HG02885 (cell line): ENCODE measurements at regions not wholly inside any gene's neighbourhood (a gene's known extent, or its start where the extent isn't known, plus 50 kb on each side); places are given as distances from the start of the nearest gene placed in this dataset.
A peak's percentile ranks its signal among the peaks of the same experiment; 100 is the strongest.
"Not testable (repeated sequence)": the region's sequence is repeated elsewhere in the genome, so short reads cannot be mapped to it uniquely, and the experiment has no call there.

ENCODE experiments used
- ATAC-seq: cut with Tn5 transposase; IDR thresholded peaks from one replicate; pipeline ENCODE4 v1.9.1; 2021; ENCODE audit warnings: mild to moderate bottlenecking; ENCODE audit not compliant: unreplicated experiment, poor library complexity

GRCh38 chr16:58933186-58933585 lies 199.1 kb upstream of the GOT2 start:
- ATAC-seq, result no peak

- ATAC-seq, result no peak
These were observed 197.3 kb upstream of the GOT2 start for GRCh38 chr16:58931436-58931835.

DNA sequence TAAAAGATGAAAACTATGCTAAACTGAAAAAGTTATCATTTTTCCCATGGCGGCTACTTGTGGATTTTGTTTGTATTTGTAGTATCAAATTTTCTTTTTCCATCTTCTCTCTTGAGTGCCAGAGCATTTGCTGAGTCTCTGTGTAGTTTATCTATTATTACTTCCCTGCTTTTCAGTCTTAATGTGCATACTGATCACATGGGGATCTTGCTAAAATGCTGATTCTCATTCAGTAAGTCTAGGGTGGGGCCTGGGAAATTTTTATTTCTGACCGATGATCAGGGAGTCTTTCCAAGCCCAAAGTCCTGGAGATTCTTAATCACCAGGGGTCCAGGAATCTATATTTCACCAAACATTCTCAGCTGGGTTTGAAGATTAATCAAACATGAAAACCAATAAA lies 189.0 kb upstream of the GOT2 start:
- ATAC-seq, result no peak

DNA sequence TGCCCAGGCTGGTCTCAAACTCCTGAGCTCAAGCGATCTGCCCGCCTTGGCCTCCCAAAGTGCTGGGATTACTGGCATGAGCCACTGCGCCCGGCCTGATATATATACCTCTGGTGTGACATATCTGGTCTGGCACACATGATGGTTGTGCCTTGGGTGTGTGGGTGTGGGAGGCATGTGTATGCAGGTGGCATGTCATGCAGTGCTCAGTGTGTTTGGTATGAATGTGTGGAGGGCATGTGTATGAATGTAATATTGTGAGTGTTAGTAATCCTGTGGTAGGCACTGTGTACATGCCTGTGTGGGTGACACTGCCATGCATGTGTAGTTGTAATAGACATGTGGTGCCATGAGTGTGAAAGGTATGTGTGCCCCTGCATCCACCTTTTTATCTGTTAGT lies 179.3 kb upstream of the GOT2 start:
- no peak for ATAC-seq

DNA sequence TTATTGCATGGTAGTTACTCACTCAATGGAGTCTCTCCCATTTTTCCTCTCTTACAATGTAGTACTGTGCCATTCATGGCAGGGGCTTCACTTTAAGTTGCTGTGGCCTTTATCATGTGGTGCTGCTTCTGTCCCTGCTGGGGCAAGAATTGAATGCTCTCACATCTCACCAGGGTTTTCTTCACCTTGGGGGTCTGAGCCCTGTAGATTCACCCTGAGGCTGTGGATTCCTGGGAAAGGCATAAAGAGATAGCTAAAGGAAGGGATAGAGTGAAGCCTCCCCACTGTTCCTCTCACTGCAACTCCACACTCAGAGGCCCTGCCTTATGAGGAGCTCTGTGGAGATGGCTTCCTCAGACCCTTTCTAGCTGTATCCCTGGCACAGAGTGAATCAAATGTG lies 178.5 kb upstream of the GOT2 start:
- no peak for ATAC-seq

DNA sequence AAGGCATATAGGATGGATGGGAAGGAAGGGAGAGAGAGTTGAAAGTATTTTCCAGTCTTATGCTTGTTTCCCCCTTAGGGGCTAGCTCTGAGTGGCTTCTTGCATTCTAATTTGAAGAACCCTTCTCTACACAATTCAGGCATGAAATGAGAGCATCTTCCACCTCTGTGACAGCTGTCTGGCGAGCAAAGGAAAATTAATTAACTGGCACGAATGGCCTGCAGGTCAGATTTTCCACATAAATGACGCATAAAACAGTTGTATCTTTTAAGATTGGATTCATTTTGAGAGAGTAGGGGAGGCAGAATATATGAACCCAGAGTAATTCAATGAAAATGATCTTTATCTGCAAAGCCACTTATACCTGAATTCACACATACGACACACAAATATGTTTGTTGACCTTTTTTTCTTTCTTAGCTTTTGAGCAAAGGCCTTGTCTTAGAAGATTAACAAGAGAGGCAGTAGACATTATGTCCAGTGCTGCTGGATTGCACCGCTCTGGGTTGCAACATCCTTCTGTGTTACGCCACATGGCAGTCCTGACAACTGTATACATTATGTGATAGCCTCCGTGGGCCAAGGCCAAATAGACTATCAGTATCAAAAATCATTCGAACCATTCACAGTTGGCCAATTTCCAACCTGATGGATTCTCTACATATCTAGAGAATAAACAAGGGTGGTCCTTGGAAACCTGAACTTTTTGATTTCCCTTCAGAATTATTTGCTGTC lies 173.0 kb upstream of the GOT2 start:
- no peak for ATAC-seq

DNA sequence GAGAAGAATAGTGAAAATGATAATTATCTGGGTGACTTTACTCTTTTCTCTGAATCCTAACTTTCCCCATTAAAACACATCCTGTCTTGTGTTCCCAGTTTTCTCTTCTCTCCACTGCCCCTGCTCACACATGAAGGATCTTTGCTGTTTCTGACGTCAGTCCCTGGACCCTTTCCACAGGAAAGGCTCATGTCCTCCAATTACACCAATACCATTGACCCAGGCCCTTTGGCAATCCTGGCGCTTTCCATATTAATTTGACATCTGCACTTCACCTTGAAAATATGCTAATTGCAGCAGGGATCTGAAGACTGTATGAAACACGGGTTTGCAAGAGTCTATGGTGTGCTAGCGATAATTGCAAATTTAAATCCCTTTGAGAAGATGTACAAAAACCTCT lies 170.2 kb upstream of the GOT2 start:
- no peak for ATAC-seq

GRCh38 chr16:58889516-58889915 lies 155.4 kb upstream of the GOT2 start:
- ATAC-seq, result no peak

GRCh38 chr16:58885528-58886170 lies 151.5 kb upstream of the GOT2 start:
- peak; percentile 56 for ATAC-seq

DNA sequence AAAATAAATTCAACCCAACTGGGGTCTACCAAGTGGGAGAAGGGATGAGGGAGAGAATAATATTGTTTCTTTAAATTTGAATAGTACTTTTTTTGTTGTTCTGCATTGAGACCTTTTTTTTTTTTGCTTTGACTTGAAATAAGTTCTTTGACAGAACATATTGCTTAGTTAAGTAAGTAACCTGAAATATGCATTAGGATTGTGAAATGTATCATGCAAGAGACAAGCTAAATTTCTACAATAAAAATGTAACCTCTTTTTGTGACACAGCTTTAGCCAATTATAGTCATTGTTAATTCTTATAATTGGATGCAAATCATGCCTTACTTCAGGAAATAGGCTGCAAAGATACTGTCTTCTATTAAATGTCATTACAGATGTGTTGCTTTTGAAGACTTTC lies 150.0 kb upstream of the GOT2 start:
- ATAC-seq, result no peak

DNA sequence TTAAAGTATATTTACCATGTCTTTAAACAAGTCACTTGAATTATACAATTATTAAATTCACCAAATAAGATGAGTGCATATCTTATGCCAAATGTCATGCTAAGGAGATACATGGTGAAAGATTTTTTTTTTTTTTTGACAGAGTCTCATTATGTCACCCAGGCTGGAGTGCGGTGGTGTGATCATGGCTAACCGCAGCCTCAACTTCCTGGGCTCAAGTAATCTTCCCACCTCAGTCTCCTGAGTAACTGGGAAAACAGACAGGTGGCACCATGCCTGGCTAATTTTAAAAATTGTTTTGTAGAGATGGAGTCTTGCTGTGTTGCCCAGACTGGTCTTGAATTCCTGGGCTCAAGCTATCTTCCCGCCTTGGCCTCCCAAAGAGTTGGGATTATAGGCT lies 149.0 kb upstream of the GOT2 start:
- ATAC-seq, result no peak

GRCh38 chr16:58882292-58882691 lies 148.2 kb upstream of the GOT2 start:
- peak; percentile 98 for ATAC-seq

- not testable (repeated sequence) for ATAC-seq
These were observed 144.5 kb upstream of the GOT2 start for GRCh38 chr16:58878641-58879040.

- no peak for ATAC-seq
These were observed 132.8 kb upstream of the GOT2 start for GRCh38 chr16:58866935-58867334.

- no peak for ATAC-seq
These were observed 129.6 kb upstream of the GOT2 start for GRCh38 chr16:58863761-58864160.

- ATAC-seq, result no peak
These were observed 128.9 kb upstream of the GOT2 start for GRCh38 chr16:58863042-58863441.

DNA sequence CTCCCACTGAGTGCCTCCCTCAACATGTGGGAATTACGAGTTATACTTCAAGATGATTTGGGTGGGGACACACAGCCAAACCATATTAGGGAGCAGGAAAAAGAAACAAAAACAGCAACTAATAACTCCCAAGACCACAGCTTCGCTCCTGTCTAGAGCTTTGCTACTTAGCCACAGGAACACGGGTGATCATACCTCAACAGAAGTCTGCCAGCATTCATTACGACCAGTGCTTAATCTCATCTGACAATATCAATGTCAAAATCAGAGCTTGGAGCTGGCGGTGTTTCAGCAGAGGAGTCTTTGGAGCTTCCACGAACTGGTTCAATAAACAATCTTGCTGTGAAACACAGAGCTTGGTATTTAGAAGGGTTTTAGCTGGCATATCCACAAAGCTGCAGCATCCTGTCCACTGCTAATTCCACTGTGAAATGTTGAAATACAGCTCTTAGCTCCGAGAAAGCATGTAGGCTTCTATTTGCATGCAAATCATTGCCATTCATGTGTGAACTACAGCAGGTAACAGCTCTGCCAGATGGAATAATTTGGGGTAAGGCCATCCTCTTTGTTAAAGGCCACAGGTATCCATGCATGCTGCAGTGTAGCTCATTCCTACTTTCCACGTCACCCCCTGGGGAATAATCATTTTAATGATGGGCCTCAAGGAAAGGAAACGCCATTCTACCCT lies 128.4 kb upstream of the GOT2 start:
- no peak for ATAC-seq

GRCh38 chr16:58859958-58860669 lies 126.0 kb upstream of the GOT2 start:
- no peak for ATAC-seq

GRCh38 chr16:58858577-58858976 lies 124.5 kb upstream of the GOT2 start:
- ATAC-seq, result not testable (repeated sequence)

DNA sequence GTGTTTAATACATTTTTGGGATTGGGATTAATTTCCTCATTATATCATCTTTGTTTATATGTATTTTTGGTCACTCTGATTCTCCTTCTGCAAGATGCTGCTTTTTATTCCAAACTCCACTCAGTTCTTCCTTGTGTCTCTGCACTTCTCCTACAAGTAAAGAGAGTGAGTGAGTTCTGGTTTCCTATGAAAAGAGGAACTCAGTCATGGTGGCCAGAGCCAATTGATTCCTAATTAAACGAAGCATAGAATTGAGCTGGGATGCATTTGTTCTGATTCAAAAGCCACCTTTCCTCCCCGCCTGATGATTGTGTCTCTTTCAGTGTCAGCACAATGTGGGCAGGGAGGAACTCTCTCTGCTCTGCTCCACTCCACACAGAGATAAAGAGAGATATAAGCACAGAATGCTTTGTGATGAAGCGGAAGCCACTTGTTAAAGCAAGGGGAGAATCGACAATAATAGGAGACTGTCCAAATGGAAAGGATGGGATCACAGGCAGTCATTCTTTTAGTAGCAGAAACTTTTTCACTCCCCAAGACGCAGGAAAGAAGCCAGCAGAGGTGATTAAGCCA lies 121.3 kb upstream of the GOT2 start:
- ATAC-seq, result no peak
